HG02938 (cell line): ENCODE measurements at regions not wholly inside any gene's neighbourhood (a gene's known extent, or its start where the extent isn't known, plus 50 kb on each side); places are given as distances from the start of the nearest gene placed in this dataset.

Experiments
- ATAC-seq: cut with Tn5 transposase; IDR thresholded peaks from one replicate; pipeline ENCODE4 v1.9.1; 2021; ENCODE audit warnings: mild to moderate bottlenecking, moderate library complexity; ENCODE audit not compliant: unreplicated experiment

- ATAC-seq: no peak
Measured at GRCh38 chr15:96390986-96391385, 60.5 kb downstream of the NR2F2 start.

GRCh38 chr15:96392380-96393208 is 62.1 kb downstream of the NR2F2 start:
- ATAC-seq: peak; percentile 67

DNA sequence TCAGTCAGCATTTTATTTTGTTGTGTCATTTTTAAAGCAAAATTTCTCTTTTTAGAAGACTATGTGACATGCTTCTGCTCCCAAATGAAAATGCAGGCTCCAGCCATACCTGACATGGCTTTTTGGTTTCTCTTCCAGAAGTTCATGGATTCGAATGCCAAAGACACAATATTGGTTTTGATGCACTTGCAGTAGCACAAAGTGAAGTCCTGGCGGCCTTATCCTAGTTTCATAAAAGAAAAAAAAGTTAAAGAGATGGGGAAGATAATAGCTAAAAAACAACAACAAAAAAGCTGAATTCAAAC is 62.7 kb downstream of the NR2F2 start:
- no peak for ATAC-seq

GRCh38 chr15:96395687-96396086 is 65.2 kb downstream of the NR2F2 start:
- no peak for ATAC-seq

DNA sequence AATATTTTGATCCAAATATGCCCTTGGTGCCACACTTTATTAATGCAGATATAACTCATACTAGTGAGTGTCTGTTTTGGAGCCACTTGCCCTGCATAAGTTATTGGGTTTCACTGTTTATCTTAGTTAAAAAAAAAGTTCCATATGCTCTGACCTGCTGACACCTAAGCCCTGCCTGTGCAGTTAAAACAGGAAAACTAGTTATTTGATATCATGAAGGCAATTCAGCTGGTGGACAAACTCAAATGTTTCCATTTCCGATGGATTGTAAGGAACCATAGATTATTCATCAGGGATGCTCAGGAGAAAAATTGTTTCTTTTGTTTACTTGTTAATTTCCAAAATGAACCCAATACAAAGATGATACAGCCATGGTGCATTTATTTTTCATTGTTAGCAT is 68.3 kb downstream of the NR2F2 start:
- no peak for ATAC-seq

GRCh38 chr15:96402403-96402802 is 71.9 kb downstream of the NR2F2 start:
- ATAC-seq: no peak

DNA sequence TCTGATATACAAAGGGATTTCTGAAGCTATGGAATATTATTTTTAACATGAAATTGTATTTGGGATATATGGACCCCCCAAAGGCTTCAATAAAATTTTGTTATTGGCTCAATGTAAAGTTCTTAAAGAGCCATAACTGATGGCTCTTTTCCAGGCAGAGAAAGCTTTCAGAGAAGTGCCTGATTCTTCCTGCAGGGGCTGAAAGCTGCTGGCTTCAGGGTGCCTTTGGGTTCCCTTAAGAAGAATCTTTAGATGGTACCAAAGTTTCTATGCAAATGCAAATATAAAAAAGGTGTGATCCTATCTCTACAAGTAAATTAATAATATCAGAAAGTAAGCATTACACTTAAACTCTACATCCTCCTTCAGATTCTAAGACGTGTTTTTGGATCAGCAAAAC is 72.6 kb downstream of the NR2F2 start:
- ATAC-seq: no peak

DNA sequence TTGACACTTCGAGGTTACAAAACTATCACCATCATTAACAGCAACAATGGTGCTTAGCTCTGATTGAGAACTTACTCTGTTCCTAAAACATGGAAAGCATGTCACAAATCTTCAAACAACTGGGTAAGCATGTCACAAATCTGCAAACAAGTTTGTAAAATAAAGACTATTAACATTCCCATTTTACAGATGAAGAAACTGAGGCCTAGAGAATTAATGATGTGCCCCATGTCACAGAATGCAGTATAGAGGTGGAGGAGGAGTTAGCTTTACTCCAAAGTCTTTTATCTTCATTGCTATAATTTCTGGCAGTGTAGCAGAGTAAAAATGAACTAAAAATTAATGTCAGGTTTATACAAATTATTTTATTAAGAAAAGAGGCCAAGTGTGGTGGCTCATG is 73.4 kb downstream of the NR2F2 start:
- no peak for ATAC-seq

DNA sequence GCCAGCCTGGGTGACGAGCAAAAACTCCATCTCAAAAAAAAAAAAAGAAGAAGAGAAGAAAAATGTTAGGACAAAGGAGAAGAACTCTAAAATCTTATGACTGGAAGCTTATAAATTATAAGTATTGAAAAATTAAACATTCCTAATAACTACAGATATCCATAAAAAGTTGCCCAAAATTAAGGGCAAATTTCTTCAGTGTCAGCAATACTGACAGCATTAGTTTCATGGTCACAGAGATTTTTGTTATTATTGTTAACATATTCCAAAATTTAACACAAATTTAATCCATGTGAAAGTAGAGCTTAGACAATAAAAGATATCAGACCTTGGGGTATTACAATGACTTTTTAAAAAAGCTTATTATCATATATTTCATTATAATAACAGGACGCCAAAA is 74.1 kb downstream of the NR2F2 start:
- no peak for ATAC-seq

- ATAC-seq: no peak
Measured at GRCh38 chr15:96406291-96406690, 75.8 kb downstream of the NR2F2 start.

DNA sequence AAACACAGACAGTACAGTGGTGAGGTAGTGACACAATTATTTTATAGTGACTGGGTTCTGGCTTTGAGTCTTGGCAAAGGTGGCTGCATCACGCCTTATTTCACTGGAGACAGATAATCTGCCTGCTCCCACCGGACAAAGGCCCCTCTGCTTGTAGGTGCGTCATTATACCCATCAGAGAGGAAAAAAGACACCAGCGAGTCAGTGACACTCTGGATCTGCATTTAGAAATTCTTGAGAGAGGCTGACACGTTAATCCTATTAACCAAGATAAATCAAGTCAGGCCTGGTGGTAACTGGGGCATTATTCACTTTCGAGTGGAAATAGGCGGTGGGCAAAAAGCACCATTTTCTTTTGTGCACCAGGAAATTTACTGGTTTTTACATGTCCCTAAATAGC is 76.2 kb downstream of the NR2F2 start:
- ATAC-seq: no peak

DNA sequence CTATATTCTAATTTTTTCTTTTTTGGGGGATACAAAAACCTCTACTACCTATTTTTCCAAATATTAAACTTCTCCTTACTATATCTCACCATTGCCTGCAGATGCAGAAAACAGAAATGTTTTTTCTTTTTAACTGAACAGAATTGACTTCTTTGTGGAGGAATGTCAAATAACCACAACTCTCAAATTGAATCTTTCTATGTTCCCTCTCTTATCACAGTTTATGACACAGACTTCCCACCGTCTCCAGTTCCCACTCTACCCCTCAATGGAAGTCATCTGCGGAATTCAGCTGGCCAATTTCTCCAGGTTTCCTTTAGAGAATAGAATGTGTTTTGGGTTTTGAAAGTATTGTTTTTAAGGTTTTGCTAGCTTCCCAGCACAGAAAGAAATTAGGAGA is 77.0 kb downstream of the NR2F2 start:
- ATAC-seq: no peak

GRCh38 chr15:96408591-96409183 is 78.2 kb downstream of the NR2F2 start:
- ATAC-seq: no peak

GRCh38 chr15:96409215-96410138 is 79.0 kb downstream of the NR2F2 start:
- ATAC-seq: no peak

DNA sequence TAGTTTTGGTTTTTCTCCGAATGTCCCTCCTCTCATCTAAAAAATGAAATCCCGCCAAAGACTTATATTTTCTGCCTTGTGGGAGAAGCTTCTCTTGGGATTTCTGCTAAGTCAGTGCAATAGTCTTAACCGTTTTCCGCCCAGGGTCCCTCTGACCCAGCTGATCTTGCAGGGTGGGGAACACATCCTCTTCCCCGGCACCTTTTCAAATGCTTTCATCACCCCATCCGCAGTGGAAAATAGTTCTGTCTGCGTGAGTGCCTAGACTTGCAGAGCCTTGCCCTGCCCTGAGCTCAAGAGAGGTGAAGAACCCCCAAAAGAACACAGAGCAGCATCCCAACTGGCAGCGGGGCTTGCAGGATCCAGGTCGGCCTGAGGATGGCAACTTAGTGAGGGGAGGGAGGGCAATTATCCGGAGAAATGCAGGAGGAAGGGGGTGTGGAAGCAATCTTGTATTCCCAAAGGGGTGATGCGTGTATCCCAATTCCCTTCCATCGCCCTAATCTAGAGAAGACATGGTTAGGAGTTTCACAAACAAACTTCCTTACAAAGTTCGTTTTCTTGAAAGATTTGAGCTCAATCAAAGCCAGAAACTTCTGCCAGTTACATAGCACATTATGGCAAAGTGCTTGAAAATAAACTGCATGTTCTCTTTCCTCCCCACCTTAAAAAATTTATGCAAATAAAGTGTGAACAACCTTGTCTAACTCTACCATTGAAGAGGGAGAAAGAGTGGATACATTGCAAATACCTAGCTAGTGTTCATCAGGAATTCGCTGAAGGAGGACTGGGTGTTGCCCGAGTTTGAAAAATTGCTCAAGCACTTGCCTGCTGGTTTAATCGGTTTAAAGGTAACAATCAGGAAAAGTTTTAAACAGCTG is 79.9 kb downstream of the NR2F2 start:
- no peak for ATAC-seq

DNA sequence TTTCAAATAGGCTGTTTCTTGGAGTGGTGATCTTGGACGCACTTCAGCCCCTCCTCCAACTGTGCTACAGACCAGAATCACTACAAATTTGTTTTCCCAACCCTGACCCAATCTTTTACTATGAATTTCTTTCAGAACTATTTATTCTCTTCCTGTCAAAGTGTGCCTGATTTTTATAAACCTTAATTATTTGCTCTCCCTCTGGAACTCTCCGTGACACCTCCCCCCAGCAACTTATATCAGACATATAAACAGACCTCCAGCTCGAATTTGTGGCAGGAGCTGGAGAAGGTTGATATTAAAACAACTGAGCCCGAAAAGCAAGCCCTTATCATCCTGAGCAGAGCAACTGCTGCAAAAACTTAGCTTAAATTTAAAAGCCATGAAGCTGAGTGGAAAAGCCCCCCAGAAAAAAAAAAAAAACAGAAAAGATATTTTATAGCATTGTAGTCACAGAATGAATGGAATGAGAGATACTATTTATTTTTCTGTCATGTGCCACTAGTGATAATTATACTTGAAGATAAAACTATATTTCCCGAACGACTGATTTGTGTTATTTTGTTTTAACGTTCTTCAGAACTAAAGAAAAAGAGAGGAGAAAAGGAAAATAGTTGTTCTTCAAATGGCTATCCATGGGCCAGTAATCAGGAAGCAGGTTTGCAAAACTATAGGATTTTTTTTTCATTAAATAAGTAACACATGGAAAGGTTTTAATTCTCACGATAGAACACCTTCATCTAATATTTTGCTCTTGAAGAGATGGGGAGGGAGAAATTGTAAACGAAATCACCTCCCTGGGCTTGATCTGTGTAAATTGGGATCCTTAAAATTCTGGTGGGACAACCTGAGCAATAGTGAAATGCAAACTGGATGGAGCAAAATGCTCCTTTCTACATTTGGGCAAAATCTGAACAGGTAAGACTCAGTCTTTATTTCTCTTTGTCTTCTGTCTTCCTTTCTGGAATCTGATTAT is 80.8 kb downstream of the NR2F2 start:
- ATAC-seq: no peak

- no peak for ATAC-seq
Measured at GRCh38 chr15:96412045-96412905, 81.8 kb downstream of the NR2F2 start.

DNA sequence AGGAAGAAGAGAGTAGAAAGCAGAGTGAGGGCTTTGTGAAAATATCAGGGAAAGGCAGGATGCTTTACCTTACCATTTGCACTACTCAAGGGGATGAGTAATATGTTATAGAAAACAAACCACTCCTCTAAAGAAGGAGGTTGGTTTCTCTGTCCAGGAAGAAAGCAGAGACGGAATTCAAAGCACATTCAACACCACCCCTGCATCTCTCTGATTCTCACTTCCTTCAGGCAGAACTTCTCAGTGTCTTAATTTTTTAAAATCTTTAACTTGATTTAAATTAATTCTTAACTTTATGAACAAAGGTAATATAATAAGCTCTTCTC is 82.4 kb downstream of the NR2F2 start:
- no peak for ATAC-seq

DNA sequence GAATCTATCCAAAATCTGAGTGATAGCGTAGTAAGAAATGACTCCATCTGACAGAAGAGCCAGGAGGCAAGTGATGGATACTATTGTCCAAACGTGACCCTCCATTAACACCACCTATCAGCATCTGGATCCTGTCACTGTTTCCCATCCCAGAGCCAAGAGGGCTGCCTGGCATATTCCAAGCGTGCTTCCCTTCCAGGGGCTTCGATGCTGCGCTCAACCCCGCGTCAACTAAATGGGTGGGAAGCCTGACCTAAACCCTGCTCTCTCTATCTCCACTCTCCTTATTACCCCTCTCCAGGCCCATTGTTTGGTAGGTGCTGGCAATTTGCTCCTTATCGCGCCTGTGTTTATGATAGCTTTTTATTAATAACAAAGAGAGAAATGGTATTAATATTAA is 83.2 kb downstream of the NR2F2 start:
- ATAC-seq: no peak
